DMS 273 treated with DMSO at 0.1 percent for 48 hours (cell line): ENCODE measurements at regions not wholly inside any gene's neighbourhood (a gene's known extent, or its start where the extent isn't known, plus 50 kb on each side); places are given as distances from the start of the nearest gene placed in this dataset.
"Not testable (repeated sequence)": the region's sequence is repeated elsewhere in the genome, so short reads cannot be mapped to it uniquely, and the experiment has no call there.

Experiments used
- DNase-seq: peaks from one replicate; lab custom pipeline; 2025; lab: John Stamatoyannopoulos, UW

DNA sequence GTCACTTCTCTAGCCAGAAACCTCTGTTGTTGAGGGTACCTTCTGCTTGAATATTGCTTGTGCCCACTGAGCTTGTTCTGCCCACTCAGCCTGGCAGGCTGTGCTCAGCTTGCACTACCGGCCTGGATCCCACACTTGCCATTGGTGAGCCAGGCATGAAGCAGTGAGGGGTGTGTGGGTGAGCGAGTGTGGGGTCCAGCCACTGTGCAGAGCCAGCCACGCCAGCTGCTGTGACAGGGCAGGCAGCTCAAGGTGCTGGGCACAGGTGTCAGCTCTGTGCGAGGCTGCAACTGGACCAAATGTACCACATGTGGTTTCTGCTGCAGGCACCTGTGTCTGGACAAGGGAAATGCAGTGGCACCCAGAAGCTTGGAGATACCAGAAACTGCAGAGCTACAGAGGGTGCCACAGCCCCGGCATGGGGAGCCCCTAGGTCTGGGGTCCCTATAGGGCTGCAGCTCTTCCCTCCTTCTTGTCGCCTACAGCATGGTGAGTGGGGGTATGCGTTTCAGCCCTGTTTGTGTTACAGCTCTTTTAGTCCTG, 305.1 kb upstream of the RIOK2 start:
- no peak for DNase-seq

GRCh38 chr5:97489010-97489840, 306.2 kb upstream of the RIOK2 start:
- no peak for DNase-seq

GRCh38 chr5:97494465-97494864, 311.4 kb upstream of the RIOK2 start:
- DNase-seq: no peak

DNA sequence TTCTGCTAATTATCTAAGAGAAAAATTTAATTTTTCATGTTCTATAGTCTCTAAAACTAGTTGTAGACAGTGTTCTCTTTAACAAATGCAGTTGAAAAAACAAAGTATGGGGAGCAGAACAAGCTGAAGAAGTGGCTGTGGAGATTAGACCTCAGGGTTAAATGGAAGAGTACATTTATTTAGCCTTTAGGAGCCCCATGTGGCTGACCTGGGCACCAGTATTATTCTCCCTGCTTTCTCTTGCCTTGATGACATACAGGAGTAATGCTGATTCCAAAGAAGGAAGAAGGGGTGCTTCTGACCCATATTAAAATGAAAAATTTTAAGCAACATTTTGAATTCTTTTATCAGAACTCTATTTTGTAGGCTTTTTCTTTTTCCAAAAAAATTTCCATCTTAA, 312.3 kb upstream of the RIOK2 start:
- DNase-seq: no peak

DNA sequence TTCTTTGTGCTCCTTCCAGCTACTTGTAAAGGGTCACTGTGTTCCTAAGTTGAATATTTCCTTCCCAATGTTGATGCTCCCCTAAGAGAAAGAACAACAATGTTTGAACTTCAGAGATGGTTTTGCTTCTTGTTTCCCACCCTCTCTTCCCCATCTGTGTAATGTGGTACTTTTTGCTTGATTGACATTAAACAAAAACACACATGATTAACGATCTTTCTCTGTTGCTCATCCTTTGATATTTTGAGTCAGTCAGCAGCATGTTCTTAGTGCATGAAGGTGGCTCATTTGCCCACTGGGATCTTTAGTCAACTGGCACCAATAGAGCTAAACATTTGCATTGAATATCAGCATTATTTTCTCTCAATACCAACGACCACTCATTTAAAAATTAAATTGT, 313.0 kb upstream of the RIOK2 start:
- DNase-seq: no peak

- no peak for DNase-seq
These were observed 315.6 kb upstream of the RIOK2 start for GRCh38 chr5:97498657-97499056.

GRCh38 chr5:97499605-97500004, 316.6 kb upstream of the RIOK2 start:
- DNase-seq: no peak

DNA sequence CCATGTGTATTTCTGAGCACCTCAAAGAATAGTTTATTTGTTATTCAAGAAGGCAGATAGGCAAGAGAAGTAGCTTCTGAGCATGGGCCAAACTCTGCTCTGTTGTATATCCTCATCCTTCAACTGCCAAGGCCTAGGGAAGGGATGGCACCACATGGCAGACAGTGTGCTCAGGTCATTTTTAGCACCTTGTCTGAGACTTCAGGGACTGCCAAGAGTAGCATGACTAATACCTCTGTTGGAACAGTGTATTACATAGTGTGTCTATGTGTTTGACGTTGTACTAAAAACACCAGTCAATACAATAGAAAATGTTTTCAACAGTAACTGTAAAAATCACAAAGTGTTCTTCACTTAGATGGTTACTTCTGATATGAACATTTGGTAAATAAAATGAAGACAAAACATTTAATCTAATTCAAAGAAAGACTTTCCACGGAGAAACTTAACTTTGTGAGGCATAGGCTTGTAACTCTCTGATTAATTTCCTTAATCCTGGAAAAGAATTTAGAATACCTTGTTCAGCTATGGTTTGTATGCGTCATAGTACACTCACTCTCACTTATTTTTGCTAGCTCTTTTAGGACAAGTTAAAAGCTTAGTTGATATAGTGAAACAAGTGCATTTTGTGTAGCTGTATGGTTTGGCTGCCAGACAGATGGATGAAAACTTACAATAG, 318.4 kb upstream of the RIOK2 start:
- DNase-seq: no peak

- DNase-seq: no peak
These were observed 318.9 kb upstream of the RIOK2 start for GRCh38 chr5:97501965-97502305.

GRCh38 chr5:97508864-97509263, 325.8 kb upstream of the RIOK2 start:
- DNase-seq: no peak

DNA sequence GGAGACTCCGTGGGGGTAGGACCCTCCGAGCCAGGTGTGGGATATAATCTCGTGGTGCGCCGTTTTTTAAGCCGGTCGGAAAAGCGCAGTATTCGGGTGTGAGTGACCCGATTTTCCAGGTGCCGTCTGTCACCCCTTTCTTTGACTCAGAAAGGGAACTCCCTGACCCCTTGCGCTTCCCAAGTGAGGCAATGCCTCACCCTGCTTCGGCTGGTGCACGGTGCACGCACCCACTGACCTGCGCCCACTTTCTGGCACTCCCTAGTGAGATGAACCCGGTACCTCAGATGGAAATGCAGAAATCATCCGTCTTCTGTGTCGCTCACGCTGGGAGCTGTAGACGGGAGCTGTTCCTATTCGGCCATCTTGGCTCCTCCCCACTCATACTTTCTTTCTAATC, 336.5 kb upstream of the RIOK2 start:
- DNase-seq: not testable (repeated sequence)

DNA sequence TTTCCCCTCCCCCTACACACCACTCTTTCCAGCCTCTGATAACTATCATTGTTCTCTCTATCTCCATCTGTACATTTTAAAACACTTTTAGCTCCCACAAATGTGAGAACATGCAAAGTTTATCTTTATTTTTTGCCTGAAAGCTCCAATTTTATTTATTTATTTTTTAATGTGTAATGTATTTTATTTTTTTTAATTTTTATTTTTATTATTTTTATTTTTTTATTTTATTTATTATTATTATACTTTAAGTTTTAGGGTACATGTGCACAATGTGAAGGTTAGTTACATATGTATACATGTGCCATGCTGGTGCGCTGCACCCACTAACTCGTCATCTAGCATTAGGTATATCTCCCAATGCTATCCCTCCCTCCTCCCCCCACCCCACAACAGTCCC, 340.3 kb upstream of the RIOK2 start:
- not testable (repeated sequence) for DNase-seq

DNA sequence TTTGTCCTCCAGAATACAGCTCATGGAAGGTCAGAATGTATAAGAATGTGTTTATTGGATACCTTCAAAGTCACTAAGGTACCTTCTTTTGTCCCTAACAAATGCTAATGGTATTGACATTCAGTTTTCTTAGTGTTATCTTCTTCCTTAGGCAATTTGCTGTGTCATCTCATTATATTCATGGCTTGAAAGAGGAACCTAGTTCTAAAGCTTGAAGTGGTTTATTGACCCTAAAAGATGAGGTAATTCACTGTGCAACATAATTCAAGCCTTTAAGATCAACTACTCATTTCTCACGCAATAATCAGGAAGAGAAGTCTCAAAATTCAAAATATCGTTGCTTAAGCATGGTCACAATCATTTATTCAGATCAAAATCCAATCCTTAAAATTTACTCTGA, 342.7 kb upstream of the RIOK2 start:
- no peak for DNase-seq

DNA sequence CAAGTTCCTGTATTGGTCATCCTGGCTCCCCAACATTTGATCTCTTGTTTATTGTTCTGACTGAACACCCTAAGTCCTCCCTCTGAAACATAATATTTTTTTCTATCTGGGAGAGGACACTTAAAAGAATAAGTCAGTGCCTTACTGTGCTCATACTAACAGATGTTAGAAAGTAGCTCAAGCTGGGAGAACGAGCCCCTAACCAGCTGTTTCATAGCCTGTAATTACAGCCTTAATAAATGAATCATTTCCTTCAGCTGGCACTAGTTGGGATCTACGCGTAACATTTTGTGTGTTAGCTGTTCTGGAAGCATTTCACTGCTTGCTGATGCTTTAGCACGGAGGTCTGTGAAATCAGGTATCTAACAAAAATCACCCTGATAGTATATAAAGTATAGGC, 345.9 kb upstream of the RIOK2 start:
- peak; percentile 52 for DNase-seq

DNA sequence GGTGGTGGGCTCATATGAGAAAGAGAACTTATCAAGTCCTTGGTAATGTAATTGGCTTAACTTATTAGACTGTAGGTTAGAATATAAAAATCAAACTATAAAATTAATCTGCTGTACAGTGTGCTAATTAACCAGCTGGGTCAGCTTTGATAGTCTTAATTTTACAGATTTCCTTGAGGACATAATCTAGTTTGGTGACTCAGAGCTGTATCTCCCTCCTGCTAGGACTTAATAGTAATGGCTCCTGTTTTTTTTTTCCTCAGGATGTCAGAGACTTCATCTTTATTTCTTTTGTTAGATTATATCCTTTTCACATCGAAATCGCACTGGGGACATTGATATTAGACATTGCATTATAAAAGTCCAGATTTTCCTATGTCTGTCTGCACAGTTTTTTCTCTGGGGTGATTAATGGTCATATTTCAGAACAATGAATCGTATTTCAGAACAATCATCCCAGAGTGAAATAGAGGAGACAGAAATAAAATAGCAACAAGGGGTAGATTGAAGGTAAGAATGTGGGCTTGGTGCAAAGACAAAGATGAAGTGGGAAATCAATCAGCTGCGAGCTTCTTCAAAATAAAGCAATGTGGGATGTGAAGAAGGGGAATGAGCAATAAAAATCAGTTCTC, 346.4 kb upstream of the RIOK2 start:
- no peak for DNase-seq

DNA sequence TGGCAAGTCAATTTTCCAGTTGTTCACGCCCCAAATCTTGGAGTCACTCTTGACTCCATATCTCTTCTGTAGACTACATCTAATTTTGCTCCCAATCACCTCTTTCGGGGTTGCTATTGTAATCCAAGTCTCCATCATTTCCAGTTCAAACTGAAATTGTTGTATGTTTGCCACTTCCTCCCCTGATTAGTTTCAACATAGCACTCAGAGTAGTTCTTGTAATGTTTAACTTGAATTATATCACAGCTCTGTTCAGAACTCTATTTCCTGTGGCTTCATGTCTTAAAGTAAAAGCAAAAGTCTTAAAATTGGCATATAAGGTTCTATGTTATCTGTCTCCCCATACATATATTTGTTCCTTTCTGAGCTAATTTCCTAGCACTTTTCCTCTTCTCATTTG, 348.5 kb upstream of the RIOK2 start:
- DNase-seq: no peak

- DNase-seq: peak; percentile 19
These were observed 351.1 kb upstream of the RIOK2 start for GRCh38 chr5:97534166-97534565.

DNA sequence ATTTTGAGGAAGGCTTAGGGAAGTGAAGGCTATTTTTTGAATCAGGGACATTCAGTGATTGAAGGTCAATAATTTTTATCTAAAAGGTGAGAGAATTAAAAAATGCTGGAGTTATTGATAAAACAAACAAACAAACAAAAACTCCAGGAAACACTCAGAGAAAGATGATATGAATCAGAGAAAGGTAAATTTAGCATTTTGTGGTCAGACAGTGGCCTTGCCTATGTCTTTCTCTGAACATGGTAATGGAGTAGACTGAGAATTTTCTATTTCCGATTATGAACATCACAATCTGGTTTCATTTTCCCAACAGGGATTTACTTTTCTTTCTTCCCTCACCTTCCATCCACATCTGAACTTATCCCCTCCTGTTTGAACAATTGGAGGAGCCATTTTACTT, 353.6 kb upstream of the RIOK2 start:
- DNase-seq: no peak

DNA sequence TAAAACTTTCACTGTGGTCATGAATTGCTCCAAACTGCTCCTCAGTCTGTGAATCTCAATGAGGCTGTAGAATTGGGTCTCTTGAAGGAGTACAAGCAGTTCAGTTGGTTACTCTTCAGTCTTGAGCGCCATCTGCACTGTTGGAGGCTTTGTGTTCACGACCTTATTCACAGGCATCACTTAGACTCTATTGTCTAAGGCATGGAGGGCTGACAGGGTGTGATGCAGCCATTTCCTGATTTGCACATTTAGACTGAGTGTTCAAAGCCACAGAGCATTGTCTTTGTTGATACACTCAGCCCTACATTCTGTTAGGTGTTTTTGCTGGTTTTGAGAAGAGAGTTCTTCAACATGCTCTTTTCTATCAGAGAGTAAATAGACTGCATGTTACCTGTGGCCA, 355.9 kb upstream of the RIOK2 start:
- no peak for DNase-seq

GRCh38 chr5:97541864-97542263, 358.8 kb upstream of the RIOK2 start:
- no peak for DNase-seq

DNA sequence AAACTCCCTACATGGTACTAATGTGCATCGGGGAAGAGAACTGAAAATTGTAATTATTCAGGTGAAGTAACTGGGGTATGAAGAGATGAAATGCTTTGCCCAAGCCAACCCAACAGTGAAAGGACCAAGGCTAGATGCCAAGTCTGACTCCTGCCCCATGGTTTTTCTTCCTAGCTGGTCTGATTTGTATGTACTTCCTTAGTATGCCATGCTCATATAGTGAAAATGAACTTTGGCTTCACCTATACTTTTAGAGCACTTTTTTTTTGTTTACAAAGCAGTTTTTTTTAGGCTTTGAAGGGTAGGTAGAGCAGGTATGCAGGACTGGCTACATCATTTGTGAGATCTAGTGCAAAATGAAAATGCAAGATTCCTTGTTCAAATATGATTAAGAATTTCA, 359.4 kb upstream of the RIOK2 start:
- DNase-seq: no peak

DNA sequence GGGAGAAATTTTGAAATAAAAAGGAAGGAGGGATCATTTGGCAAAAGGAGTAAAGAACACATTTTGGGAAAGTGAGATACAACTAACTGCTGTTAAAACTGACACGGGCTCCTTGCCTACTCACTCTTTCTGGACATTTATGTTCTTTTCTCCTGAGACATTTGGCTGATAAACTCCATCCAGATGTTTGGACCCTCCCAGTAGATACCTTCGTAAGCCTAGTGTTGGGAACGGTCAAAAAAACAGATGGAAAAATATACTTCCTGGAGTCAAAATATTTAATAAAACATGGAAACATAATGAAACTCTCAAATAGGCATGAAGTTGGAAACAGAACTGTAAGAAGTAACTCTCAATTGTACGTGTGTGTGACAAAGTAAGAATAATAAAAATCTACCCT, 360.1 kb upstream of the RIOK2 start:
- DNase-seq: no peak

GRCh38 chr5:97544240-97544639, 361.2 kb upstream of the RIOK2 start:
- no peak for DNase-seq
